ENCODE measurements at regions not wholly inside any gene's neighbourhood (a gene's known extent, or its start where the extent isn't known, plus 50 kb on each side); places are given as distances from the start of the nearest gene placed in this dataset.

DNA sequence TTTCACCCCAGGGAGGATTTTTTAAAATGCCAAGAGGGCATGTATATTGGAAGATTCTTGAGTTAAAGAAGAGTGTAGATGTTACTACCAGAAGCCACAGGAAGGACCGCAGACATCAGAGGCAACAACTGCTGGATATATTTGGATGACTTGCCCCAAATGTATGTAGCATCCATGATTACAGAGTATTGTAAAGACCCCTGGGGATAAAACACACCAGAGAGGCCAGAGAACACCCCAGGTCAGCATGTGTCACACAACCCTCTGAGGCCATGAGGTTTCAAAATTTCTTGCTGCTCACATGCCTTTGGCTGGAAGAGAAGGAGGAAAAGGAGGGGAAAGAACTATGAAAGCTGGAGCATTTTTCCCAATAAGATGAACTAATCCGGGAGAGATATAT lies 108.0 kb upstream of the LSM8 start:
- no peak for DNase-seq (ENCODE audit: low read depth in 4 of 4, low spot score in 2 of 4)

DNA sequence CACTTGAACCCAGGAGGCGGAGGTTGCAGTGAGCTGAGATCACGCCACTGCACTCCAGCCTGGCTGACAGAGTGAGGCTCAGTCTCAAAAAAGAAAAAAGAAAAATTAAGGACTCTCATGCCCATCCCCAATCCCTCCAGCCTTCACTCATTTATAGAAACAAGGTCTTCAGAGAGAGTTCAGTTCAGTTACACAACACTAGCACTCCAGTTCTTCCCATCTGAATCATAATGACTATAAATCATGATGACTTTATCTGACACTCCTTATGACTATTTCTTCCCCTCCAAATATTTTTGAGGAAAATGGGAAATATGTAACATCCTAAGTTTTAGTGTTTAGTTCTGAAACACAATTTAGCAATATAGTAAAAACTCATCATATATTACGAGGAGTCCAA lies 107.4 kb upstream of the LSM8 start:
- DNase-seq (ENCODE audit: low read depth in 4 of 4, low spot score in 2 of 4): no peak

DNA sequence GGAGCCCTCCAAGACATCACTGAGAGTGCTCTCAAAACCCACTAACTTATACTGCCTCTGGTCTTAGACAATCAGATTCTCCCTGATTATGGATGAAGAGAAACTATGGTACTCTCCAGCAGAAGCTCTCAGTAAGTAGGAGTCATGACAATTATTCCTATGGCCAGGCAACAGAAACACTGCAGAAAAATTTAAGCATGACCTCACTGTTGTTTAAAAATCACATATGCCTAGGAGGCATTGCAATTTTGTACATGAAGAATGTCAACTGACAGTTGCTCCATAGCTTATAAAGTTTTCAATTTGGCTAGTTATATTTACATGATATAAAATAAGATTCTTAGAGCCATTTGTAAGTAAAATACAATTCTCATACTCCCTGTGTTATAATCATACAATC lies 105.9 kb upstream of the LSM8 start:
- no peak for DNase-seq (ENCODE audit: low read depth in 4 of 4, low spot score in 2 of 4)

DNA sequence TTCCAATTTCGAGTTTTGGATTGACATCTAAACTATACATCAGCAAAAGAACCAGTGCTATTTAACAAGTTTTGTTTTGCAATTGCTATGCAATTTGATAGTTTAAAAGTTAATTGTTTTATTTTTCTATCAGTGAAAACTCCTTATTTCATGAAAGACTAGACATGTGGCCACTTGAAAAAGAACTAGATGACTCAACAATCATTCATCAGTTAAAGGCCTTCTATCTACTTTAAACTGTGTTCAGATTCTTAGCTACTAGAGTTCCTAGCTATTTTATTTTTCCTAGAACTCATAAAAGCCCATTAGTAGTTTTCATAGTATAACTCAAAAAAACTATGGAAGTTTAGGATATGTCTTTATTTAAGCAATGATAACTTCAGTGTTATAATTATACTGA lies 104.6 kb upstream of the LSM8 start:
- DNase-seq (ENCODE audit: low read depth in 4 of 4, low spot score in 2 of 4): no peak

DNA sequence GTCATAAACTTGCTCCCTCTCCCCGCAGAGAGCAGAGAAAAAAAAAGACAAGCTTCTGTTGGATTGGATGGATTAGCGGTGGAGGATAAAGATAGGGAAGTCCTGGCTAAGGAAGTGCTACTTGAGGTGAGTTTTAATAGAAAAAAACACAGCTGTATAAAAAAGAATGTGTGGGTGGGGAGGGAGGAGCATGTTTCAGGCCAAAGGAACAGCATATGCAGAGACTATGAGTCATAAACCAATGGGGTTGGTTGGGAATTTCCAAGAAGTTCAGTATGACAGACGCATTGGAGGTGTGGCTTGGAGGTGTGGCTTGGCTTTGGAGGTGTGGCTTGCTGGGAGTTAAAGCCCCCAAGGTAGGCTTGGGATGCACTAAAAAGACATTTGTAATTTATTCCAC lies 103.0 kb upstream of the LSM8 start:
- DNase-seq (ENCODE audit: low read depth in 4 of 4, low spot score in 2 of 4): no peak

DNA sequence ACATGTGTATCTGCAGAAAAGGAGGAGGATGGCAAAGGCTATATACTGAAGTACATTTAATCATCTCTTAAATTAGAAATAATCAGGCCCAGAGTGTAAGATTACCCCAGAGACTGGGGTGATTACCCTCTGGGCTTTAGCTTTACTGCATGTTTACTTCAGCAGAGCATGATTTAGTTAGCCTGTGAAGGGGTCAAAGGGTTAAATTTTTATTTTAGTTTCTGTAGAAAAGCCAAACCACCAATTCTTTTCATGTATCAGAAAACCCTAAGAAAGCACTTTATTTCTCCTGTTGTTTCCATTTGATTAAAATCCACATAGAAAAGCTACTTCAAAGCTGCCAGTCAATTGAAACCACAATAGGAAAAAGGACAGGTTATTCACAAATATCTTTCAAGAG lies 101.5 kb upstream of the LSM8 start:
- DNase-seq (ENCODE audit: low read depth in 4 of 4, low spot score in 2 of 4): no peak

DNA sequence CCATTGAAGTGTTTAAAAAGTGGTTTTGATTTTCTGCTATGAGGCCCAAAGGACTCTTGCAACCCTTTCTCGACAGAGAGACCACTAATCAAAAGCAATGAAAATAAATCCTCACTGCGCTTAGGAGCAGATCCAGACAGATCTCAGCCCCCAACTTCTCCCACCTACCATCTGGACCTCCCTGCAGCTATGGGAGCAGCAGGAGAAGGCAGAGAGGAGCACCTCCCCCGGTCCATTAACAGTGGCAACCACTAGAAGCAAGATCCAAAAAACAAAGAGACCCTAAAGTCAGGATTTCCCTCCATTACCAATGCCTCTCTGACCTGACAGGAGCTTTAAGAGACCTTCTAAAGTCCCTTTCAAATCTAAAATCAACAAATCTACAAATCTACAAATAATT lies 99.0 kb upstream of the LSM8 start:
- no peak for DNase-seq (ENCODE audit: low read depth in 4 of 4, low spot score in 2 of 4)

DNA sequence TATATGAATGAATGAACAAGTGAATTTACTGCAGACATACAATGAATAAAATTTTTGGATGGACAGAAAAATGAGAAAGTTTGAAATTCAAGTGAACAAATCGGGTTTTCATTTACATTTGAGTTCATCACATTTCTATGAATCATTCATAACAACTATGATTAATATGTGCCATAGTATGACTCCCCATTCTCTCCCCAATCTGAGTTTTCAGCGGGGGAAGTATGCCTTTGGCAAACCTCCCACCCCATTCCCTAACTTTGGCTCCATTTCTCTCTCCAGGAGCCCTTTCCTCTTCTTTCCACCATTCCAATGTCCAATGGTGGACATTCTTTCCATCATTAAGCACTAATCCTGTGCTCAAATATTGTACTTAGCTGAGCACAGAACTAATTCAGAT lies 96.8 kb upstream of the LSM8 start:
- no peak for DNase-seq (ENCODE audit: low read depth in 4 of 4, low spot score in 2 of 4)

DNA sequence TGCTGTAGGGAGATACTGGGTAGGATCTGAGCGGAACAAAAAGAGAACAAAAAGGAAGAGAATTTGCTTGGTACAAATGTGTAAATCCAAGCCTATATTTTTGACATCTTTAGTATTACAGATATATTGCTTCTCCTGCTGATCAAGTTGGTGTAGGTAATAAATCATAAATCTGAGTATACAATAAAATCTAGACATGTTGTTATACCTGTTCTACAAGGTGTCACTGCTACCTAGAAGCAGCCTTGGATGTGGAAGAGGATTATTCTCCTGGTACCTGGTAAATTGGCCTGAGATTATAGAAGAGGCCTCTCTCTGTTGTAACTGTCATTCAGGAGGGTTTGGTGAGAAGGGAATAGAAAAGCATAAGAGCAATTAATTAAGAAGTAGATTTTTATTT lies 89.9 kb upstream of the LSM8 start:
- no peak for DNase-seq (ENCODE audit: low read depth in 4 of 4, low spot score in 2 of 4)

DNA sequence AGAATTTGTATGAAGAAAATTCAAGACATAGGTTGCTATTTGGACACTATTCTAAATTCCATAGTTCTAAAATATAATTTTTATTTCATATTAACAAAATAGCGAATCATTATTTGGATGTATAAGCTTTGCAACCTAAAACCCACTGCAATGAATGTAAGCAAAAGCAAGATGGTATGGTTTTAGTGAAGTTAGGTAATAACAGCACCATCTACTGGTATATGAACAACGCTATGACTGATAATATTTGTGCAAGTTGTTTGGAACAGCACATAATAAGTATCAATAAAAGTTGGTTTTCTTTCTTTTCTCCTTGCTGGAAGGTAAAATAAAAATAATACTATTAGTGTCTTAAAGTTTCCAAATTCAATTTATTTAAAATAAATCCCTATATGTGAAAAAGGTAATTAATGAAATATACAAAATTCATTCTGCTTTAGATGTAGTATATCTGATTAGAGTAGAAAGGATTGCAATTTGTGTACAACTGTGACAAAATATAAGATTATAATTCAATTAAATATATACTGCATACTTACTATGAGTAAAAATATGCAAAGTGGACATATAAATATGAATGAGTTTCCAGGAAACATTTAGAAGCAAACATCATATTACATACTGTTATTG lies 79.0 kb upstream of the LSM8 start:
- no peak for DNase-seq (ENCODE audit: low read depth in 4 of 4, low spot score in 2 of 4)

DNA sequence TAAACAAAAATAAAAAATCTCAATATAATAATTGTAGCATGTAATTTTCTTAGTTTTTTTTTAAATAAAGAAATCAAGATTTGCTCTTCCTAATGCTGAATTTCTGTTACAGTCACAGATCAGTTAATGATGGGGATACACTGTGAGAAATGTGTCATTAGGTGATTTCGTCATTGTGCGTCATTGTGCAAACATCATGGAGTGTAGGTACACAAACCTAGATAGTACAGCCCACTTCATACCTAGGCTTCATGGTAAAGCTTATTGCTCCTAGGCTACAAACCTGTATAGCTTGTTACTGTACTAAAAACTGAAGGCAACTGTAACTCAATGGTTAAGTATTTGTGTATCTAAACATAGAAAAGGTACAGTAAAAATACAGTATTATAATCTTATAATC lies 74.4 kb upstream of the LSM8 start:
- no peak for DNase-seq (ENCODE audit: low read depth in 4 of 4, low spot score in 2 of 4)

DNA sequence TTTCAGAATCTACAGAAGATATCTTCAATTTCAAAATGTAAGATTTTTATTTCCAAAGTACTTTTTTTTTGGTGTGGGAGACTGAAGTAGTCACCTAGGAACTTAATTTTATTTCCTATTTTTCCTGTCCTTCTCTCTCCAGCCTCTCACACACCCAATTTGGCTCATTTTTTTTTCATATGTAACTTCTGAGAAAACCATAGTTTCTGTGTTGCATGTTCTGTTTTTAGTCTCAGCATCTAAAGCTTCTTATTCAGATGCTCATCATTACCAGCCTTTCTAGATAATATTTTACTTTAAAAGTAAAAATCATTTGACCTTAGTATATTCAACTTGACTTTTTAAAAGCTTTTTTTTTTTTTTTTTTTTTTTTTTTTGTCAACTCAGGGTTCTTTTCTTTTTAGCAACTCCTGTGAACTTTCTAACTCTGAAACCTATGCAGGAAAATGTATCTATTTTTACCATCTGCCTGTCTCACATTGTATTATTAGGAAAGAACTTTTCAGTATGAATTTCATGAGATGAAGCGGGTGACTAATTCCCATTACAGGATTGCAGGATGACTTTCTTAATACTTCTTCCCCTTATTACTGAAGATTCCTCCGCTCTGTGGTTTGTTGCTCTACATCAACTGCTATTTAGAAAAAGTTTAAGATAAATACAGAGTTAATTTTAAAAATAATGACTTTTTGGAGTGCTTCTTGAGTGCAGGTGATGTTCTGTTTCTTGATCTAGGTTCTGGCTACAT lies 73.6 kb upstream of the LSM8 start:
- no peak for DNase-seq (ENCODE audit: low read depth in 4 of 4, low spot score in 2 of 4)

DNA sequence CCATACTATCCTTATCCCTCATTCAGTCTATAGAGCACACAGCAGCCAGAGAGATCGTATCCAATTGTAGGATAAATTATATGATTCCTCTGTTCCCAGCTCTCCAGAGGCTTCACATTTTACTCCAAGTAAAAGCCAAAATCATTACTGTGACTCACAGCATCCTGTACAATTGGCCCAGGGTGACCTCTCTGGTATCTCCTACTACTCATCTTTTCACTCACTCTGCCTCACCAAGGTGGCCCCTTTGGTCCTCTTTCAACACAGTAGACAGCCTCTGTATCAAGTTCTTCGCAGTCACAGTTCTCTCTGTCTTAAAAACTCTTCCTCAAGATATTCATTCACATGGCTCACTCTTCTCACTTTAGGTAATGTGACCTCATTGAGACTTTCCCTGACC lies 72.6 kb upstream of the LSM8 start:
- DNase-seq (ENCODE audit: low read depth in 4 of 4, low spot score in 2 of 4): no peak

DNA sequence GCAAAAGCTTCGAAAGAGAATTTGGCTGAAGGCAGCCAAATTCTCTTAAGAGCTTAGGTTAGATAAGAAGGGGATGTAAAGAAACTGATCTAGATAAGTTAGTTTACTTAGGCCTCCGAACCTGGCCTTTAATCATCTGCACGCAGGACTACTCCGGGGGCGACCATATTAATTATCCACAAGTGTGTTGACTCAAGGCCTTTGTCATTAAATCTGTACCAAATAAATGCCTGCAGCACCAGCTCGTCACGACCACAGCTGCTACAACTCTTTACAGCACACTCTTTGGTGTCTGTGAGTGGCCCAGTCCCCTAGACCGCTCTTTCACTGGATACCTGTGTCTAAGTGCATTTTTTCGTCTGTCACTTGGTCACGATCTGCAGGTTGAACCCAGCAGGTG lies 69.8 kb upstream of the LSM8 start:
- no peak for DNase-seq (ENCODE audit: low read depth in 4 of 4, low spot score in 2 of 4)

DNA sequence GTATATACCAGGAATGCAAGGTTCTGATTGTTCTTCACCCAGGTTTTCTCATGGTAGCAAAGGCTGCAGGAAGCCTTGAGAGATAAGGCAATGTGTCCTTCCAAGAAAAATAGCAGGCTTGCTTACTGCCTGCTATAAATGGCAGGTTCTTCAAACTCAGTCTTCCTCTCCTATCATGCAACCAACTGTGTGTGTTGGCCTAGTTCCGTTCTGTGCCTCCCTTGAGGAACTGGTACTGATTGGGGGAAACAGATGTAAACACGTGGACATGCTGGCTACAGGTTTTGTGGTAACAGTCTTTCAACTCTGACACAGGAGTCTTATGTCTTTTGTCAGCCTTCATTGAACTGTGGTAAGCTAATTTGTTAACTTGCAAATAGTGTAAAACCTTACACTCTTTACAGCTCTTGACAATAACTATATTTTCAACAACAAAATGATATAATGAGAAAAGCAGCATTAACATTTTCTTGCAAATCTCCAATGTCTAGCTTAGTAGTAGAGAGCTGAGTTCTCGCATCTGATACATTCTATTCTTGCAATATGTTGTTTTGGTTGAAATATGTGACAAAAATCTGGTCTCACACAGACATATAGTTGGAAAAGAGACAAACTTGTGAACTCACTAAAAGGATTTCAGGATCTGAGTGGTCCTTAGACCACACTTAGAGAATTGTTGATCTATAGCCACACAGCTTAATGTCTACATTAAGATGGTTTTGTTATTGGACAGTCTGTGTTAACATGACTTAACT lies 54.7 kb upstream of the LSM8 start:
- no peak for DNase-seq (ENCODE audit: low read depth in 4 of 4, low spot score in 2 of 4)

DNA sequence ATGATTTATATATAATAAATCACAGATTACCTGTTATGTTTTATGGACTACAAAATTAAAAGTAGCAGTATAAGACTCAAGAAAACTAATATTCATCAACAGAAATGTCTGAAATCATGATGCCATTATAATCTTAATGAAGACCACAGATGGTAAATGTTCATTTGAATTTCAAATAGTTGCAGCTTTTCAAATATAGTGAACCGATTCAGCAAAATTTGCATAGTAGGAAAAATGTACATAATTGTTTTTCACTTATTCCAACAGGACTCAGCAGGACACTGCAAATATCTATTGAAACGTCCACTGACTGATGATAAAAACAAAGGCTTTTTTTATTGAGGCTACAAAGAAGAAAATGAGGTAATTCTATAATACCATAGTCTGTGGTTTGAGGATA lies 51.2 kb upstream of the LSM8 start:
- DNase-seq (ENCODE audit: low read depth in 4 of 4, low spot score in 2 of 4): no peak
